Lung (tissue), 11 donors: ENCODE measurements at regions not wholly inside any gene's neighbourhood (a gene's known extent, or its start where the extent isn't known, plus 50 kb on each side); places are given as distances from the start of the nearest gene placed in this dataset.

Experiments
- ATAC-seq: fragments of 200-7000 bp; cut with Tn5 transposase; one replicate; pipeline ENCODE4 v1.9.1; 2020; ENCODE audit warnings: moderate number of reproducible peaks; ENCODE audit not compliant: insufficient read depth, low FRiP score
- DNase-seq, 3 donors: peaks; one replicate each; pipeline ENCODE4 v3.0.0-alpha.2; 2013 to 2017
- H3K27ac ChIP-seq, 2 donors: one replicate each; pipeline ENCODE4 v1.5.1; 2013; ENCODE audit warnings: mild to moderate bottlenecking in 2 of 2, moderate library complexity in 2 of 2, control low read depth in 1 of 2, inconsistent platforms in 1 of 2, low read depth in 1 of 2, low read length in 1 of 2
- H3K27me3 ChIP-seq, 3 donors: one replicate each; pipeline ENCODE4 v1.5.1; 2013; ENCODE audit warnings: low read length in 2 of 3; ENCODE audit not compliant: control insufficient read depth in 3 of 3, insufficient read depth in 3 of 3
- H3K36me3 ChIP-seq, 4 donors: one replicate each; pipeline ENCODE4 v1.5.1; 2013; ENCODE audit warnings: low read length in 4 of 4, mild to moderate bottlenecking in 1 of 4, moderate library complexity in 1 of 4; ENCODE audit not compliant: control insufficient read depth in 4 of 4, insufficient read depth in 4 of 4
- H3K4me1 ChIP-seq, 5 donors: one replicate each; pipeline ENCODE4 v1.5.1; 2013; ENCODE audit warnings: low read length in 5 of 5, mild to moderate bottlenecking in 2 of 5, moderate library complexity in 1 of 5; ENCODE audit not compliant: control insufficient read depth in 5 of 5, insufficient read depth in 5 of 5
- H3K4me3 ChIP-seq: one replicate; pipeline ENCODE4 v1.5.1; 2013; ENCODE audit warnings: mild to moderate bottlenecking, control low read depth, moderate library complexity
- H3K9ac ChIP-seq, 2 donors: one replicate each; pipeline ENCODE4 v1.5.1; 2013; ENCODE audit warnings: low read length in 2 of 2, control low read depth in 1 of 2; ENCODE audit not compliant: insufficient read depth in 1 of 2
- H3K9me3 ChIP-seq, 4 donors: one replicate each; pipeline ENCODE4 v1.5.1; 2013; ENCODE audit warnings: low read length in 3 of 4, mild to moderate bottlenecking in 1 of 4, moderate library complexity in 1 of 4; ENCODE audit not compliant: control insufficient read depth in 4 of 4, insufficient read depth in 3 of 4
- CTCF ChIP-seq: IDR thresholded peaks from 2 replicates; pipeline ENCODE4 v1.5.1; 2012; ENCODE audit warnings: mild to moderate bottlenecking; ENCODE audit errors: control extremely low read depth, extremely low read depth
- WGBS, 2 donors: extraction: QIAGEN DNeasy Blood & Tissue Kit; methylation state at CpG; one replicate each; pipeline ENCODE4 v1.1.7; 2013; 5-methylcytosine and 5-hydroxymethylcytosine counted together
- donor health status: control.
- donor health status: control.
- donor health status: Bipolar disorder and iron deficiency.
- donor health status: healthy.
- donor health status: DM: yes; HTN: yes; CAD: no.

- Histone ChIP-seq H3K9me3 (no peaks in the 10 kb centered on the region), H3K36me3 (no peaks in the 10 kb centered on the region), H3K4me3 (no peak overlapping the region), H3K9ac (no peak overlapping the region), H3K27ac (no peak overlapping the region), H3K4me1 (peaks cover 0 to 6% (median 0%) of the 10 kb centered on the region in 5 donors), H3K27me3 (no peaks in the 10 kb centered on the region)
- peak in 2 of 3 donors; percentile 52 to 63 for DNase-seq
- no peak for TF ChIP-seq CTCF
- no peak for ATAC-seq
- 66 to 86% methylated on average over 3 of the region's 3 CpGs for WGBS, 2 donors
These were observed 841.0 kb downstream of the STIM2 start for GRCh38 chr4:27701606-27702005.

- Histone ChIP-seq H3K4me3 (no peak overlapping the region), H3K4me1 (peaks cover 0 to 6% (median 0%) of the 10 kb centered on the region in 5 donors), H3K36me3 (no peaks in the 10 kb centered on the region), H3K27me3 (no peaks in the 10 kb centered on the region), H3K27ac (no peak overlapping the region), H3K9me3 (no peaks in the 10 kb centered on the region), H3K9ac (no peak overlapping the region)
- ATAC-seq (no peak), DNase-seq (peak in 1 of 3 donors; percentile 25)
- no peak for TF ChIP-seq CTCF
- WGBS, 2 donors = 48 to 67% methylated on average over 5 of the region's 5 CpGs
These were observed 842.2 kb downstream of the STIM2 start for GRCh38 chr4:27702730-27703431.

- Histone ChIP-seq H3K27me3 (no peaks in the 10 kb centered on the region), H3K4me1 (peaks cover 0 to 6% (median 0%) of the 10 kb centered on the region in 5 donors), H3K9me3 (no peaks in the 10 kb centered on the region), H3K4me3 (no peak overlapping the region), H3K36me3 (no peaks in the 10 kb centered on the region), H3K9ac (no peak overlapping the region), H3K27ac (no peak overlapping the region)
- no peak for TF ChIP-seq CTCF
- DNase-seq (no peak), ATAC-seq (no peak)
- 88 to 91% methylated on average over 4 of the region's 4 CpGs for whole genome bisulfite sequencing, 2 donors
These were observed 843.1 kb downstream of the STIM2 start for GRCh38 chr4:27703771-27704170.

- no peaks in the 10 kb centered on the region for H3K36me3 ChIP-seq
- no peaks in the 10 kb centered on the region for H3K4me1 ChIP-seq
- DNase-seq (no peak), ATAC-seq (no peak)
- no peaks in the 10 kb centered on the region for H3K27me3 ChIP-seq
- no peak overlapping the region for H3K4me3 ChIP-seq
- no peak for TF ChIP-seq CTCF
- WGBS, 2 donors = 91 to 94% methylated on average over 3 of the region's 3 CpGs
- no peak overlapping the region for H3K27ac ChIP-seq
- no peaks in the 10 kb centered on the region for H3K9me3 ChIP-seq
- no peak overlapping the region for H3K9ac ChIP-seq
These were observed 850.4 kb downstream of the STIM2 start for GRCh38 chr4:27711041-27711440.
